ENCODE measurements at regions not wholly inside any gene's neighbourhood (a gene's known extent, or its start where the extent isn't known, plus 50 kb on each side); places are given as distances from the start of the nearest gene placed in this dataset.
"Not testable (repeated sequence)": the region's sequence is repeated elsewhere in the genome, so short reads cannot be mapped to it uniquely, and the experiment has no call there.

- no peak for DNase-seq
Measured at GRCh38 chr4:181896614-181897013, 346.6 kb upstream of the TENM3 start.

GRCh38 chr4:181897935-181898334 is 345.3 kb upstream of the TENM3 start:
- no peak for DNase-seq

GRCh38 chr4:181902404-181902803 is 340.8 kb upstream of the TENM3 start:
- not testable (repeated sequence) for DNase-seq

GRCh38 chr4:181905708-181906107 is 337.5 kb upstream of the TENM3 start:
- no peak for DNase-seq

GRCh38 chr4:181908168-181908567 is 335.0 kb upstream of the TENM3 start:
- no peak for DNase-seq

GRCh38 chr4:181909368-181909767 is 333.8 kb upstream of the TENM3 start:
- no peak for DNase-seq

- DNase-seq, result peak; percentile 28
Measured at GRCh38 chr4:181911420-181911819, 331.8 kb upstream of the TENM3 start.

GRCh38 chr4:181933471-181933870 is 309.7 kb upstream of the TENM3 start:
- DNase-seq, result no peak

GRCh38 chr4:181938631-181939030 is 304.6 kb upstream of the TENM3 start:
- DNase-seq, result no peak

- DNase-seq, result no peak
Measured at GRCh38 chr4:181939199-181939945, 303.8 kb upstream of the TENM3 start.

GRCh38 chr4:181944527-181944926 is 298.7 kb upstream of the TENM3 start:
- no peak for DNase-seq

- no peak for DNase-seq
Measured at GRCh38 chr4:181946902-181947301, 296.3 kb upstream of the TENM3 start.

- DNase-seq, result no peak
Measured at GRCh38 chr4:181948839-181949382, 294.3 kb upstream of the TENM3 start.

GRCh38 chr4:181949704-181950312 is 293.4 kb upstream of the TENM3 start:
- DNase-seq, result no peak

GRCh38 chr4:181950372-181951127 is 292.7 kb upstream of the TENM3 start:
- no peak for DNase-seq

GRCh38 chr4:181951265-181951664 is 291.9 kb upstream of the TENM3 start:
- DNase-seq, result no peak

GRCh38 chr4:181952478-181952877 is 290.7 kb upstream of the TENM3 start:
- DNase-seq, result peak; percentile 55

GRCh38 chr4:181956512-181956911 is 286.7 kb upstream of the TENM3 start:
- DNase-seq, result no peak

- DNase-seq, result peak; percentile 76
Measured at GRCh38 chr4:181957088-181957487, 286.1 kb upstream of the TENM3 start.

- no peak for DNase-seq
Measured at GRCh38 chr4:181958446-181958845, 284.8 kb upstream of the TENM3 start.

- DNase-seq, result no peak
Measured at GRCh38 chr4:181959121-181959520, 284.1 kb upstream of the TENM3 start.

- no peak for DNase-seq
Measured at GRCh38 chr4:181960384-181960783, 282.8 kb upstream of the TENM3 start.

- peak; percentile 65 for DNase-seq
Measured at GRCh38 chr4:181962321-181962720, 280.9 kb upstream of the TENM3 start.
